MM.1S (cell line): ENCODE measurements at regions not wholly inside any gene's neighbourhood (a gene's known extent, or its start where the extent isn't known, plus 50 kb on each side); places are given as distances from the start of the nearest gene placed in this dataset.

Source experiments
- CTCF ChIP-seq: fragments of 300-600 bp; sonication (generic); IDR thresholded peaks from 2 replicates; pipeline ENCODE4 v1.5.1; 2016; ENCODE audit warnings: antibody characterized with exemption, low read length, mixed read lengths
- EZH2 ChIP-seq: fragments of 300-600 bp; sonication (generic); optimal IDR thresholded peaks from 2 replicates; pipeline ENCODE3; 2017; ENCODE audit warnings: low read depth, mild to moderate bottlenecking, antibody characterized with exemption, low read length, mixed read lengths
- EZH2phosphoT487 ChIP-seq: fragments of 300-600 bp; sonication (generic); IDR thresholded peaks from 2 replicates; pipeline ENCODE4 v1.6.1; 2018; ENCODE audit warnings: antibody characterized with exemption, low read length

- TF ChIP-seq EZH2phosphoT487, result no peak
- TF ChIP-seq EZH2, result no peak
- no peak for TF ChIP-seq CTCF
Measured at GRCh38 chr20:48550814-48551213, 277.0 kb downstream of the PREX1 start.
